EH (cell line): ENCODE measurements at regions not wholly inside any gene's neighbourhood (a gene's known extent, or its start where the extent isn't known, plus 50 kb on each side); places are given as distances from the start of the nearest gene placed in this dataset.
A peak's percentile ranks its signal among the peaks of the same experiment; 100 is the strongest.

Experiments used
- DNase-seq: peaks from one replicate; pipeline ENCODE4 v3.0.0-alpha.2; 2015; ENCODE audit warnings: low read depth

DNA sequence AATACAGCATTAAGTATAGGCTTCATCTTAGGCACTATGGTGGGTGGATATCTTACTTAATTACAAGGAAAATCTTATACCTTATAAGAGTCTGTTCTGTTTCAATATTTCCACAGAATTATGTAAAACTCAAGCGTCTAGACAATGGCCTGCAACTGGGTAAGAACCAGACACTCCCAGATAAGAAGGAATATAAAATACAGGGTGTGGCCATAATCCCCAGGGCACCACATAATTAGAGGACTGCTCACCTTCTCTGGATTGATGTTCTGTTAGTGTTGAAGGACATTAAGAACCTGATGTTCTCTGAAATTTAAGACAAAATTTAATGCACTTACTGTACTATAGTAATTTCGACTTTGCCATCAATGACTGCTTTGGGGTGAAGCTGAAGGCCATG is 198.2 kb upstream of the ARSJ start:
- no peak for DNase-seq

GRCh38 chr4:114178392-114178791 is 198.9 kb upstream of the ARSJ start:
- DNase-seq: no peak

DNA sequence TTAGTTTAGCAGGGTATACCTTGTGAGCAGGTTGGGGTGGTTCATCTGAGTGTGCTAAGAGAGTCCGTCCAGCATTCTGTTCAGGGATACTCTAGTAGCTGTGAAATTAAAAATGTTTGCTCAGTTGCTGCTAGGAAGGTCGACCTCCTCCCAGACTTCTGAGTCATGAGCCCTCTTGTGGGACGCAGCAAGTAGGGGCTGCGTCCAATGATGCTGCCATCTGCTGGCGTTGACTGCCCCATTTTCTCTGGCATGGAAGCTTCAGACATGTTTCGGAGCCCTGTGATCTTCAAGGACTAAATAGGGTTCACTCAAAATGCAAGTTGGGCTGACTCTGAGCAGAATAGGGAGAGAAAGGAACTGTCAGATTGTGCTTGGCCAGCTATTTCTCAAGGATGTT is 201.0 kb upstream of the ARSJ start:
- DNase-seq: peak; percentile 54

DNA sequence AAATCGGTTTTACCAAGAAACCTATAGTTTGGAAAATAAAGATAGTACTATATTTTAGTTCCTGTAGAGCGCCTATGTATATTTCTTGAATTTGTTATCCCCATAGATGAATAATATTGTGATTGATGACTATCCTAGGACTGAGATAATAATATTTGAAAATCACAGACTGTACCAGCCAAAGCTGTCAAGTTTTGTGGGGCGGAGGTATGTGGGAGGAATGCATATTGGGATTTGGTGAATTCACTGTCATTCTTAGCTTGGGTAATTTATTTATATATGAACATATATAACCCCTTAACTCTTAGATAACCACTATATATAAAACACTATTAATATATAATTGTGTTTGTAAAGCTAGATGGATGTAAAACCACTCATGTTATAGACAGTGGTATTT is 205.5 kb upstream of the ARSJ start:
- DNase-seq: no peak

- no peak for DNase-seq
Observed at GRCh38 chr4:114187592-114187991, 208.1 kb upstream of the ARSJ start.

GRCh38 chr4:114191496-114191895 is 212.0 kb upstream of the ARSJ start:
- no peak for DNase-seq

DNA sequence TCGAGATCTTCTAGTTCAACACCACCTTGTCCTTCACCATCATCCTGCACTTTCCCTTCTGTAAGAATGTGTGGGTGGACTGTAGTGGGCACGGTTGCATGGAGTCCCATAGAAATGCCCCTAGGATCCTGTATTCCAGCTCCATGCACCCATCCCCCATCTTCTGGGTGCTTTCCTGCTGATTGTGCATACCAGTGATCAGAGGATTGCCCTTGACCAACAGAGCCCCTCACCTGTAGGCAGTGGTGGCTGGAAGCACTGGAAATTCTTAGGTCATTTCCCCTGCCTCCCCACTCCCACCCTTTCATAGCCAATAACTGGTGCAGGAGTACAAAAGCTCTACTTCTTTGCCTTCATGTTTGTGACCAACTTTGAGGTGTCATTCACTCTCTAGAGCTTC is 213.4 kb upstream of the ARSJ start:
- DNase-seq: no peak

GRCh38 chr4:114193624-114194399 is 214.4 kb upstream of the ARSJ start:
- no peak for DNase-seq

DNA sequence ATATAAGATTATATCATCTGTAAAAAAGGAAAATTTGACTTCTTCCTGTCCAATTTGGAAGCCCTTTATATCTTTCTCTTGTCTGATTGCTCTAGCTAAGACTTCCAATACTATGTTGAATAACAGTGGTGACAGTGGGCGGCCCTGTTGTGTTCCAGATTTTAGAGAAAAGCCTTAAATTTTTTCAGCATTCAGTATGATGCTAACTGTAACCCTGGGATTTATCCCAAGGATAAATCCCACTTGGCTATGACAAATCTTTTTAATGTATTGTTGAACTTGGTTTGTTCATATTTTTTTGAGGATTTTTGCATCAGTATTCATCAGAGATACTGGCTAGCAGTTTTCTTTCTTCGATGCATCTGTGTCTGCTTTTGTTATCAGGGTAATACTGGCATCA is 217.2 kb upstream of the ARSJ start:
- no peak for DNase-seq

DNA sequence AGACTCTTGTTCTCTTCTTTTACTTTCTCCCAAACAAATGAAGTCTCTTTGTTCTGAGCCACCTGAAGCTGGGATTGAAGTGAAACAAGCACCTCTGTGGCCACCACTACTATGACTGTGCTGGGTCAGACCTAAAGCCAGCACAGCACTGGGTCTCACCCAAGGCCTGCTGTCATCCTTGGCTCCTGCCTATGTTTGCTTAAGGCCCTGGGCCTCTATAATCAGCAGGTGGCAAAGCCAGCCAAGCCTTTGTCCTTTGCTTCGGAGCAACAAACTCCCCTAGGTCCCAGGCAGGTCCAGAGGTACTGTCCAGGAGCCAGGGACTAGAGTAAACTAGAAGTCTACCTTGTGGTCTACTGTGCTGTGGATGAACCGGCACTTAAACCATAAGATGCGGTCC is 220.6 kb upstream of the ARSJ start:
- DNase-seq: no peak

DNA sequence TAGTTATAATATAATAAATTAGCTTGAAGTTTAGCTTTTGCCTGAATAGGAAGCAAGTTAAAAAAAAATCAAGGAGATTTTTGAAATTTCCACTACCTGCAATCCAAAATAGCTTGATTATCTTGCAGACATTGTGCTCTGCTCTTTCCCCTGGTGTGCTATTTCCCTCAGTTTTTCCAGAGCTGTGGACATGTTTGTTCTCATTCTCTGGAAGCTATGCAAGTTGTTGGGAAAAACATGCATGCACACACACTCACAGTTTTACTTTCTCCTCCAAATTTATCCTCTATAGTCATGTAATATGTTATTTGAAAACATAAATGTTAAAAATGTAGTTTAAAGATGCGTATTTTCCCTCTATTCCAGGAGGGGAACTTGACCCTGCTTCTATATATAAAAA is 225.8 kb upstream of the ARSJ start:
- DNase-seq: no peak

- peak; percentile 71 for DNase-seq
Observed at GRCh38 chr4:114208574-114209151, 229.2 kb upstream of the ARSJ start.

- peak; percentile 17 for DNase-seq
Observed at GRCh38 chr4:114209584-114209983, 230.1 kb upstream of the ARSJ start.

GRCh38 chr4:114211556-114211955 is 232.1 kb upstream of the ARSJ start:
- DNase-seq: no peak

- DNase-seq: no peak
Observed at GRCh38 chr4:114217150-114217817, 237.8 kb upstream of the ARSJ start.

- DNase-seq: no peak
Observed at GRCh38 chr4:114223580-114223979, 244.1 kb upstream of the ARSJ start.

DNA sequence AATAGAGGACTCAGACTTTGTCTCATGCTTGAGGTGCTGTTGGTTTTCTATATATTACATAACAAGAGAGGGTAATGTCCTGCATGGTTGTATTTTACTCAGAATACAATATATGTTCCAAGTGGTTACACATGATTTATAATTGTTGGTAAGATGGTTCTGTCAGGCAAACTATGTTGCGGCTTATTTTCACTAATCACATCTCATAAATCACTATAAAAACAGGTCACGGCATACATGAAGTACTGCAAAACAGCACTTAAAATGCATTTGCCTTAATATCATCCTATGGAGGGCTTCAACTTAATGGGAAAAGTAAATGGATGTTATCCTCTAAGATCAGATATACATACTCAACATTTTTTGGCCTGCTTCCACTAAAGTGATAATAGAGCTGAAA is 246.0 kb upstream of the ARSJ start:
- DNase-seq: no peak

DNA sequence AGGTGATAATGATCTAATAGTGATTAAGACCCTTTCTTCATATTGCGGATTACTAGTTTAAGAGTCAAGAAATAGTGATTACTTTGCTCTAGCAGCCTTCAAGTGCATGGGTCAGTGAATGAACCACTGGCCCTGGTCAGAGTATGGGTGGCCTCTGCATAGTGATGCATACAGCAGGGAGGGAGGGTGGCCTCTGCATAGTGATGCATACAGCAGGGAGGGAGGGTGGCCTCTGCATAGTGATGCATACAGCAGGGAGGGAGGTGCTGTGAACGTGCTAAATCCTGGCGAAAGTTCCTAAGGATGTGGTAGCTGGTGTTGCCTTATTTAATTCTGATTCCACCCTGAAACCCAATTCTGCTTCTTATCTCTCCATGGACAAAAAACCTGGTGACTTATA is 246.7 kb upstream of the ARSJ start:
- no peak for DNase-seq

GRCh38 chr4:114226968-114227760 is 247.7 kb upstream of the ARSJ start:
- peak; percentile 57 for DNase-seq

DNA sequence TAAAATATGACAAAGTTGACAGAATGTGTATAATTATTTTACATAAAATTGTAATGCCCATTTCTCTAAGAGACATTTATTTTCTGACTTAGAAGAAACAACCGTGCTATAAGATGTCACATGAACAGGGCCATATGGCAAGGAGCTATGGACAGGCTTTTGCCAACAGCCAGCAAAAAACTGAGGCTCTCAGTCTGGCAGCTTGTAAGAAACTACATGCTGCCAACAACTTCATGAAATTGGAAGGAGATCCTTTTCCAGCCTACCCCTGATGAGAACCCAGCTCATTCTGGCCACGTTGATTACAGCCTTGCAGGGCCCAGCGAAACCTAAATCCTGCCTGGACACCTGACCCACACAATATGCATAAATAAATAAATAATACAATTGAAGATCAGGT is 250.3 kb upstream of the ARSJ start:
- no peak for DNase-seq

GRCh38 chr4:114236171-114236769 is 256.8 kb upstream of the ARSJ start:
- no peak for DNase-seq

DNA sequence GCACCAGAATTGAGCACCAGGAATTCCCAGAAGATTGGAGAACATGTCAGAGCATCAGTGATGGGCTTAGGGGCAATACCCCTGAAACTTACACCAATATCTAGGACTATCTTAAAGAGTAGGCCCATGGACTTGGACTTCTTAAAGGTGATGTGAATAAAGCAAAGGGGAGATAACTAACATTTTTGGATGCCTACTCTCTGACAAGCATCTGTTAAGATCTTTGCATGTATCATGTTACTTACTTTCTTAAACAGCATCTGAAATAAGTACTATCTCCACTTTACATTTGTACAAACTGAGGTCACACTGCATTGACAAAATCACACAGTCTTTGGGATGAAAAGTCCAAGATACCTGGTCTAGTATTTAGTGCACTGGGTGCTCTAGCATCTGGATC is 258.6 kb upstream of the ARSJ start:
- no peak for DNase-seq
